Loucy (cell line): ENCODE measurements at regions not wholly inside any gene's neighbourhood (a gene's known extent, or its start where the extent isn't known, plus 50 kb on each side); places are given as distances from the start of the nearest gene placed in this dataset.

Source experiments
- H2AFZ ChIP-seq: fragments of 200-600 bp; sonication (generic); 2 replicates; pipeline ENCODE4 v1.6.0; 2016; ENCODE audit warnings: antibody characterized with exemption, mild to moderate bottlenecking, low read length, moderate library complexity
- H3F3A ChIP-seq: fragments of 200-600 bp; 2 replicates; pipeline ENCODE4 v1.6.0; 2016; ENCODE audit warnings: antibody characterized with exemption, low read depth, mild to moderate bottlenecking
- H3K27me3 ChIP-seq: fragments of 200-600 bp; sonication (generic); 2 replicates; pipeline ENCODE4 v1.6.1; 2014; ENCODE audit warnings: low read length, mild to moderate bottlenecking; ENCODE audit not compliant: insufficient read depth, poor library complexity, severe bottlenecking
- H3K36me3 ChIP-seq: fragments of 200-600 bp; sonication (generic); 2 replicates; pipeline ENCODE4 v1.6.1; 2016; ENCODE audit warnings: low read length; ENCODE audit not compliant: insufficient read depth
- H3K4me1 ChIP-seq: fragments of 200-600 bp; sonication (generic); 2 replicates; pipeline ENCODE4 v1.5.1; 2014; ENCODE audit warnings: low read length, mild to moderate bottlenecking; ENCODE audit not compliant: insufficient read depth, poor library complexity, severe bottlenecking
- H3K4me2 ChIP-seq: fragments of 200-600 bp; sonication (generic); 2 replicates; pipeline ENCODE4 v1.6.0; 2014; ENCODE audit warnings: antibody characterized with exemption, low read length, low read depth, mild to moderate bottlenecking; ENCODE audit not compliant: poor library complexity, severe bottlenecking
- H3K4me3 ChIP-seq: fragments of 200-600 bp; sonication (generic); 2 replicates; pipeline ENCODE4 v1.5.1; 2014; ENCODE audit warnings: low read length, mild to moderate bottlenecking, mixed read lengths; ENCODE audit not compliant: poor library complexity, severe bottlenecking
- H3K79me2 ChIP-seq: fragments of 200-600 bp; sonication (generic); 2 replicates; pipeline ENCODE4 v1.6.1; 2014; ENCODE audit warnings: low read length; ENCODE audit not compliant: insufficient read depth
- H3K9ac ChIP-seq: fragments of 200-600 bp; sonication (generic); 2 replicates; pipeline ENCODE4 v1.6.0; 2014; ENCODE audit warnings: mild to moderate bottlenecking, low read depth, low read length, moderate library complexity; ENCODE audit not compliant: poor library complexity, severe bottlenecking
- H3K9me2 ChIP-seq: fragments of 200-600 bp; sonication (generic); replicated peaks from 2 replicates; pipeline ENCODE4 v1.6.1; 2016; ENCODE audit warnings: low read depth, low read length, mixed read lengths
- H3K9me3 ChIP-seq: fragments of 200-600 bp; sonication (generic); 2 replicates; pipeline ENCODE4 v1.6.1; 2014; ENCODE audit warnings: mild to moderate bottlenecking, antibody characterized with exemption, low read length, low read depth; ENCODE audit not compliant: insufficient read depth
- H4K20me1 ChIP-seq: fragments of 200-600 bp; sonication (generic); 2 replicates; pipeline ENCODE4 v1.6.0; 2014; ENCODE audit warnings: antibody characterized with exemption, low read length, mild to moderate bottlenecking; ENCODE audit not compliant: insufficient read depth, poor library complexity, severe bottlenecking
- CTCF ChIP-seq: fragments of 200-600 bp; sonication (generic); conservative IDR thresholded peaks from 2 replicates; pipeline ENCODE4 v1.5.1; 2014; ENCODE audit warnings: mild to moderate bottlenecking, antibody characterized with exemption, low read length
- EZH2phosphoT487 ChIP-seq: fragments of 200-600 bp; IDR thresholded peaks from 2 replicates; pipeline ENCODE4 v1.6.1; 2018; ENCODE audit warnings: antibody characterized with exemption, mild to moderate bottlenecking, moderate library complexity, borderline replicate concordance

GRCh38 chrX:6472652-6473342, 62.1 kb downstream of the VCX3A start:
- H4K20me1 ChIP-seq, result no peaks in the 10 kb centered on the region
- TF ChIP-seq CTCF, result no peak
- TF ChIP-seq EZH2phosphoT487, result no peak
- H3K4me2 ChIP-seq, result no peak overlapping the region
- no peak overlapping the region for H3K9ac ChIP-seq
- no peaks in the 10 kb centered on the region for H3K9me3 ChIP-seq
- no peaks in the 10 kb centered on the region for H3K79me2 ChIP-seq
- no peak overlapping the region for H3K4me3 ChIP-seq
- H2AFZ ChIP-seq, result no peak overlapping the region
- H3K9me2 ChIP-seq, result no peaks in the 10 kb centered on the region
- H3K36me3 ChIP-seq, result no peaks in the 10 kb centered on the region
- no peaks in the 10 kb centered on the region for H3F3A ChIP-seq
- H3K4me1 ChIP-seq, result no peaks in the 10 kb centered on the region
- no peaks in the 10 kb centered on the region for H3K27me3 ChIP-seq

- H3F3A ChIP-seq, result no peaks in the 10 kb centered on the region
- no peak overlapping the region for H3K4me3 ChIP-seq
- TF ChIP-seq EZH2phosphoT487 (no peak), CTCF (no peak)
- no peaks in the 10 kb centered on the region for H3K9me2 ChIP-seq
- H3K4me1 ChIP-seq, result no peaks in the 10 kb centered on the region
- no peak overlapping the region for H3K9ac ChIP-seq
- no peaks in the 10 kb centered on the region for H3K9me3 ChIP-seq
- no peaks in the 10 kb centered on the region for H3K27me3 ChIP-seq
- no peak overlapping the region for H2AFZ ChIP-seq
- H3K4me2 ChIP-seq, result no peak overlapping the region
- H4K20me1 ChIP-seq, result no peaks in the 10 kb centered on the region
- no peaks in the 10 kb centered on the region for H3K79me2 ChIP-seq
- H3K36me3 ChIP-seq, result no peaks in the 10 kb centered on the region
These were observed 66.2 kb downstream of the VCX3A start for GRCh38 chrX:6468706-6469105.

- no peaks in the 10 kb centered on the region for H3K9me3 ChIP-seq
- H3K79me2 ChIP-seq, result no peaks in the 10 kb centered on the region
- no peaks in the 10 kb centered on the region for H3K27me3 ChIP-seq
- H3K9ac ChIP-seq, result no peak overlapping the region
- H3K4me1 ChIP-seq, result no peaks in the 10 kb centered on the region
- TF ChIP-seq CTCF (no peak), EZH2phosphoT487 (no peak)
- no peaks in the 10 kb centered on the region for H3K9me2 ChIP-seq
- H3K4me2 ChIP-seq, result no peak overlapping the region
- H3K36me3 ChIP-seq, result no peaks in the 10 kb centered on the region
- H3F3A ChIP-seq, result no peaks in the 10 kb centered on the region
- no peak overlapping the region for H2AFZ ChIP-seq
- no peak overlapping the region for H3K4me3 ChIP-seq
- H4K20me1 ChIP-seq, result no peaks in the 10 kb centered on the region
These were observed 69.2 kb downstream of the VCX3A start for GRCh38 chrX:6465756-6466155.
